PC-3 (cell line): ENCODE measurements at regions not wholly inside any gene's neighbourhood (a gene's known extent, or its start where the extent isn't known, plus 50 kb on each side); places are given as distances from the start of the nearest gene placed in this dataset.
"Not testable (repeated sequence)": the region's sequence is repeated elsewhere in the genome, so short reads cannot be mapped to it uniquely, and the experiment has no call there.

Experiments used
- ATAC-seq: fragments of 200-7000 bp; cut with Tn5 transposase; 2 replicates; pipeline ENCODE4 v1.9.1; 2020; ENCODE audit warnings: mild to moderate bottlenecking, moderate library complexity
- BruUV-seq: library from RNA; stranded (reverse); fragments of 400-500 nt; replicated peaks from 2 replicates; lab custom pipeline; 2021; lab: Mats Ljungman, UMichigan
- CTCF ChIA-PET: fragments of 300-600 bp; sonication (Branson Sonifier 250); formaldehyde crosslinking; loops from one replicate; lab custom pipeline; 2022; ENCODE audit warnings: antibody characterized with exemption; lab: Charles Lee
- POLR2A ChIA-PET: fragments of 300-600 bp; sonication (Branson Sonifier 250); formaldehyde crosslinking; loops from one replicate; lab custom pipeline; 2022; ENCODE audit warnings: antibody characterized with exemption; ENCODE audit not compliant: unreplicated experiment; lab: Charles Lee
- DNase-seq: peaks from one replicate; pipeline ENCODE4 v3.0.0-alpha.2; 2015
- H2AFZ ChIP-seq: fragments of 300-600 bp; sonication (generic); 2 replicates; pipeline ENCODE4 v1.6.0; 2016; ENCODE audit warnings: antibody characterized with exemption, low read length
- H3F3A ChIP-seq: fragments of 300-600 bp; sonication (generic); one replicate; pipeline ENCODE4 v1.6.0; 2017; ENCODE audit warnings: antibody characterized with exemption, low read length, control low read depth, mild to moderate bottlenecking; ENCODE audit not compliant: unreplicated experiment
- H3K27ac ChIP-seq: fragments of 300-600 bp; sonication (generic); 2 replicates; pipeline ENCODE4 v1.5.1; 2016; ENCODE audit warnings: mild to moderate bottlenecking, low read length
- H3K27me3 ChIP-seq: fragments of 300-600 bp; sonication (generic); 2 replicates; pipeline ENCODE4 v1.6.1; 2016; ENCODE audit warnings: low read length, mixed read lengths
- H3K36me3 ChIP-seq: fragments of 300-600 bp; sonication (generic); 2 replicates; pipeline ENCODE4 v1.6.1; 2016; ENCODE audit warnings: low read depth, mixed run types, low read length, mixed read lengths
- H3K4me1 ChIP-seq: fragments of 300-600 bp; sonication (generic); 2 replicates; pipeline ENCODE4 v1.5.1; 2016; ENCODE audit warnings: low read length; ENCODE audit not compliant: insufficient read depth
- H3K4me2 ChIP-seq: fragments of 300-600 bp; sonication (generic); 2 replicates; pipeline ENCODE4 v1.6.0; 2016; ENCODE audit warnings: low read length
- H3K4me3 ChIP-seq: fragments of 300-600 bp; sonication (generic); 2 replicates; pipeline ENCODE4 v1.5.1; 2016; ENCODE audit warnings: mild to moderate bottlenecking, low read length, mixed read lengths
- H3K79me2 ChIP-seq: fragments of 300-600 bp; sonication (generic); 2 replicates; pipeline ENCODE4 v1.6.1; 2017; ENCODE audit warnings: low read length, mixed read lengths
- H3K9ac ChIP-seq: fragments of 300-600 bp; sonication (generic); 2 replicates; pipeline ENCODE4 v1.6.0; 2016; ENCODE audit warnings: mild to moderate bottlenecking, low read length
- H3K9me2 ChIP-seq: fragments of 300-600 bp; sonication (generic); replicated peaks from 2 replicates; pipeline ENCODE4 v1.6.1; 2016; ENCODE audit warnings: mixed run types, low read length, mixed read lengths
- H3K9me3 ChIP-seq: fragments of 300-600 bp; sonication (generic); 2 replicates; pipeline ENCODE4 v1.6.1; 2016; ENCODE audit warnings: low read length, mixed read lengths
- H4K20me1 ChIP-seq: fragments of 300-600 bp; sonication (generic); 2 replicates; pipeline ENCODE4 v1.6.1; 2016; ENCODE audit warnings: low read length, mixed read lengths
- EZH2 ChIP-seq: fragments of 300-600 bp; sonication (generic); IDR thresholded peaks from one replicate; pipeline ENCODE4 v1.6.1; 2017; ENCODE audit warnings: antibody characterized with exemption, mild to moderate bottlenecking, low read length; ENCODE audit not compliant: unreplicated experiment
- EZH2phosphoT487 ChIP-seq: fragments of 300-600 bp; sonication (generic); IDR thresholded peaks from 2 replicates; pipeline ENCODE4 v1.6.1; 2018; ENCODE audit warnings: mild to moderate bottlenecking, antibody characterized with exemption, low read length, borderline replicate concordance
- intact Hi-C: fragments of 100-400 bp; cut with micrococcal nuclease; formaldehyde crosslinking; loops from 2 replicates; pipeline ENCODE4 v1.9.0; 2023
- TF ChIP-seq, protein P1 (sequence below): fragments of 300-600 bp; sonication (generic); conservative IDR thresholded peaks from 2 replicates; pipeline ENCODE4 v1.5.1; 2017; ENCODE audit warnings: antibody characterized with exemption, low read depth, mild to moderate bottlenecking, low read length

- no TSS peak for BruUV-seq
- Histone ChIP-seq H3F3A (no peaks in the 10 kb centered on the region), H3K4me2 (no peak overlapping the region), H4K20me1 (no peaks in the 10 kb centered on the region), H3K9me2 (no peaks in the 10 kb centered on the region), H3K27ac (no peak overlapping the region), H3K9ac (no peak overlapping the region), H3K4me3 (no peak overlapping the region), H3K36me3 (no peaks in the 10 kb centered on the region), H3K9me3 (no peaks in the 10 kb centered on the region), H2AFZ (no peak overlapping the region), H3K79me2 (no peaks in the 10 kb centered on the region), H3K27me3 (no peaks in the 10 kb centered on the region), H3K4me1 (peaks cover 31% of the 10 kb centered on the region)
- TF ChIP-seq EZH2, result no peak
- TF ChIP-seq, protein P1, sequence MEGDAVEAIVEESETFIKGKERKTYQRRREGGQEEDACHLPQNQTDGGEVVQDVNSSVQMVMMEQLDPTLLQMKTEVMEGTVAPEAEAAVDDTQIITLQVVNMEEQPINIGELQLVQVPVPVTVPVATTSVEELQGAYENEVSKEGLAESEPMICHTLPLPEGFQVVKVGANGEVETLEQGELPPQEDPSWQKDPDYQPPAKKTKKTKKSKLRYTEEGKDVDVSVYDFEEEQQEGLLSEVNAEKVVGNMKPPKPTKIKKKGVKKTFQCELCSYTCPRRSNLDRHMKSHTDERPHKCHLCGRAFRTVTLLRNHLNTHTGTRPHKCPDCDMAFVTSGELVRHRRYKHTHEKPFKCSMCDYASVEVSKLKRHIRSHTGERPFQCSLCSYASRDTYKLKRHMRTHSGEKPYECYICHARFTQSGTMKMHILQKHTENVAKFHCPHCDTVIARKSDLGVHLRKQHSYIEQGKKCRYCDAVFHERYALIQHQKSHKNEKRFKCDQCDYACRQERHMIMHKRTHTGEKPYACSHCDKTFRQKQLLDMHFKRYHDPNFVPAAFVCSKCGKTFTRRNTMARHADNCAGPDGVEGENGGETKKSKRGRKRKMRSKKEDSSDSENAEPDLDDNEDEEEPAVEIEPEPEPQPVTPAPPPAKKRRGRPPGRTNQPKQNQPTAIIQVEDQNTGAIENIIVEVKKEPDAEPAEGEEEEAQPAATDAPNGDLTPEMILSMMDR, result no peak
- TF ChIP-seq EZH2phosphoT487, result no peak
- ChIA-PET POLR2A (no interaction called here), CTCF (interaction anchor here (0.6 kb wide), 1 partner anchor 223 kb away, joined by 5 read pairs; no protein-coding TSS in a partner anchor)
- intact Hi-C loops, result loop anchor here (5.0 kb wide), 1 partner anchor 349 kb away; no protein-coding TSS in a partner anchor
- DNase-seq (peak; percentile 22), ATAC-seq (no peak)
Observed at GRCh38 chr4:141352909-141353525, 132.3 kb downstream of the ZNF330 start.

GRCh38 chr4:141356321-141356962 is 135.7 kb downstream of the ZNF330 start:
- Histone ChIP-seq H3K36me3 (no peaks in the 10 kb centered on the region), H3K27me3 (no peaks in the 10 kb centered on the region), H3K9ac (no peak overlapping the region), H2AFZ (no peak overlapping the region), H3F3A (no peaks in the 10 kb centered on the region), H3K4me3 (no peak overlapping the region), H3K4me2 (no peak overlapping the region), H3K4me1 (peaks cover 13% of the 10 kb centered on the region), H3K9me3 (no peaks in the 10 kb centered on the region), H3K27ac (no peak overlapping the region), H3K79me2 (no peaks in the 10 kb centered on the region), H4K20me1 (no peaks in the 10 kb centered on the region), H3K9me2 (no peaks in the 10 kb centered on the region)
- POLR2A ChIA-PET, result no interaction called here
- BruUV-seq, result no TSS peak
- DNase-seq, result no peak
- ATAC-seq, result no peak
- TF ChIP-seq EZH2, result no peak
- TF ChIP-seq, protein P1, result no peak
- TF ChIP-seq EZH2phosphoT487, result no peak
- intact Hi-C loops, result no loop called here
- CTCF ChIA-PET, result no interaction called here

GRCh38 chr4:141356963-141357335 is 136.3 kb downstream of the ZNF330 start:
- ATAC-seq (no peak), DNase-seq (no peak)
- Histone ChIP-seq H3F3A (no peaks in the 10 kb centered on the region), H3K9me3 (no peaks in the 10 kb centered on the region), H3K27me3 (no peaks in the 10 kb centered on the region), H3K4me1 (peaks cover 13% of the 10 kb centered on the region), H2AFZ (no peak overlapping the region), H3K9me2 (no peaks in the 10 kb centered on the region), H3K36me3 (no peaks in the 10 kb centered on the region), H3K27ac (no peak overlapping the region), H4K20me1 (no peaks in the 10 kb centered on the region), H3K4me2 (no peak overlapping the region), H3K79me2 (no peaks in the 10 kb centered on the region), H3K4me3 (no peak overlapping the region), H3K9ac (no peak overlapping the region)
- TF ChIP-seq EZH2, result no peak
- TF ChIP-seq EZH2phosphoT487, result no peak
- TF ChIP-seq, protein P1, result no peak
- POLR2A ChIA-PET, result no interaction called here
- CTCF ChIA-PET, result no interaction called here
- intact Hi-C loops, result no loop called here
- BruUV-seq, result no TSS peak

DNA sequence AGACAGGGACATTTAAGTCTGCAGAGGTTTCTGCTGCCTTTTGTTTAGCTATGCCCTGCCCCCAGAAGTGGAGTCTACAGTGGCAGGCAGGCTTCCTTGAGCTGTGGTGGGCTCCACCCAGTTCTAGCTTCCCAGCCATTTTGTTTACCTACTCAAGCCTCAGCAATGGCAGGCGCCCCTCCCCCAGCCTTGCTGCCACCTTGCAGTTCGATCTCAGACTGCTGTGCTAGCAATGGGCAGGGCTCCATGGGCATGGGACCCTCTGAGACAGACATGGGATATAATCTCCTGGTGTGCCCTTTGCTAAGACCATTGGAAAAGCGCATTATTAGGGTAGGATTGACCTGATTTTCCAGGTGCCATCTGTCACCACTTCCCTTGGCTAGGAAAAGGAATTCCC is 147.5 kb downstream of the ZNF330 start:
- H3K9me2 ChIP-seq, H4K20me1 ChIP-seq, ATAC-seq, POLR2A ChIA-PET, H3K9me3 ChIP-seq, DNase-seq, intact Hi-C loops, H3K4me1 ChIP-seq, H3K4me3 ChIP-seq, H3F3A ChIP-seq, CTCF ChIA-PET, H3K27ac ChIP-seq, H3K79me2 ChIP-seq, H3K27me3 ChIP-seq, H3K36me3 ChIP-seq, H2AFZ ChIP-seq, BruUV-seq, H3K4me2 ChIP-seq, H3K9ac ChIP-seq: not testable (repeated sequence)
